OCI-LY3 (cell line): ENCODE measurements at regions not wholly inside any gene's neighbourhood (a gene's known extent, or its start where the extent isn't known, plus 50 kb on each side); places are given as distances from the start of the nearest gene placed in this dataset.
"Not testable (repeated sequence)": the region's sequence is repeated elsewhere in the genome, so short reads cannot be mapped to it uniquely, and the experiment has no call there.

Source experiments
- H2AFZ ChIP-seq: fragments of 200-600, 300-600 bp; shearing (Covaris generic); 2 replicates; pipeline ENCODE4 v1.6.0; 2014; ENCODE audit warnings: antibody characterized with exemption, low read depth, low read length
- H3K27ac ChIP-seq: fragments of 200-600, 300-600 bp; sonication (generic); 2 replicates; pipeline ENCODE4 v1.5.1; 2014; ENCODE audit warnings: mild to moderate bottlenecking, low read length, moderate library complexity, mixed read lengths
- H3K27me3 ChIP-seq: fragments of 200-600, 300-600 bp; sonication (generic); 2 replicates; pipeline ENCODE4 v1.6.1; 2014; ENCODE audit warnings: low read depth, low read length, mixed read lengths
- H3K36me3 ChIP-seq: fragments of 200-600, 300-600 bp; sonication (generic); replicated peaks from 2 replicates; pipeline ENCODE3; 2014; ENCODE audit warnings: low read depth, low read length, mixed read lengths
- H3K4me1 ChIP-seq: fragments of 300-600, 200-600 bp; sonication (generic); 2 replicates; pipeline ENCODE4 v1.6.1; 2014; ENCODE audit warnings: low read length, mixed read lengths
- H3K4me2 ChIP-seq: fragments of 200-600, 300-600 bp; sonication (generic); 2 replicates; pipeline ENCODE4 v1.6.1; 2014; ENCODE audit warnings: low read length, mixed read lengths
- H3K4me3 ChIP-seq: fragments of 300-600, 200-600 bp; sonication (generic); 2 replicates; pipeline ENCODE4 v1.5.1; 2014; ENCODE audit warnings: antibody characterized with exemption, mild to moderate bottlenecking, low read length, moderate library complexity
- H3K79me2 ChIP-seq: fragments of 300-600, 200-600 bp; shearing (Covaris generic); 2 replicates; pipeline ENCODE4 v1.6.1; 2014; ENCODE audit warnings: mild to moderate bottlenecking, low read length, mixed read lengths
- H3K9ac ChIP-seq: fragments of 300-600, 200-600 bp; shearing (Covaris generic); 2 replicates; pipeline ENCODE4 v1.6.0; 2014; ENCODE audit warnings: mild to moderate bottlenecking, low read length, moderate library complexity
- H3K9me3 ChIP-seq: fragments of 200-600, 300-600 bp; shearing (Covaris generic); 2 replicates; pipeline ENCODE4 v1.6.1; 2014; ENCODE audit warnings: low read length, mixed read lengths; ENCODE audit not compliant: insufficient read depth
- H4K20me1 ChIP-seq: fragments of 200-600, 300-600 bp; sonication (generic); 2 replicates; pipeline ENCODE4 v1.6.1; 2016; ENCODE audit warnings: low read length, mixed read lengths; ENCODE audit not compliant: insufficient read depth
- CTCF ChIP-seq: fragments of 200-600, 300-600 bp; sonication (generic); IDR thresholded peaks from 2 replicates; pipeline ENCODE4 v1.5.1; 2014; ENCODE audit warnings: antibody characterized with exemption, low read length, low read depth
- EZH2phosphoT487 ChIP-seq: fragments of 200-600 bp; shearing (Covaris generic); IDR thresholded peaks from 2 replicates; pipeline ENCODE4 v1.6.1; 2018; ENCODE audit warnings: antibody characterized with exemption, mixed run types, low read depth

GRCh38 chr1:118535901-118536300 is 350.9 kb upstream of the SPAG17 start:
- Histone ChIP-seq H3K9me3 (no peaks in the 10 kb centered on the region), H2AFZ (no peak overlapping the region), H3K27me3 (no peaks in the 10 kb centered on the region), H3K36me3 (no peaks in the 10 kb centered on the region), H3K4me1 (no peaks in the 10 kb centered on the region), H3K27ac (no peak overlapping the region), H3K4me2 (no peak overlapping the region), H3K79me2 (no peaks in the 10 kb centered on the region), H3K9ac (no peak overlapping the region), H4K20me1 (no peaks in the 10 kb centered on the region), H3K4me3 (no peak overlapping the region)
- TF ChIP-seq EZH2phosphoT487, result no peak
- TF ChIP-seq CTCF, result no peak

- H3K79me2 ChIP-seq, H3K4me2 ChIP-seq, H3K9me3 ChIP-seq, H2AFZ ChIP-seq, H3K4me3 ChIP-seq, H3K36me3 ChIP-seq, H3K4me1 ChIP-seq, H3K27me3 ChIP-seq, H4K20me1 ChIP-seq, H3K9ac ChIP-seq, H3K27ac ChIP-seq: not testable (repeated sequence)
These were observed 326.9 kb upstream of the SPAG17 start for GRCh38 chr1:118511922-118512321.

- no peak overlapping the region for H3K4me2 ChIP-seq
- no peaks in the 10 kb centered on the region for H3K36me3 ChIP-seq
- no peak overlapping the region for H2AFZ ChIP-seq
- H4K20me1 ChIP-seq, result no peaks in the 10 kb centered on the region
- H3K4me3 ChIP-seq, result no peak overlapping the region
- no peak overlapping the region for H3K9ac ChIP-seq
- TF ChIP-seq EZH2phosphoT487, result no peak
- TF ChIP-seq CTCF, result no peak
- no peaks in the 10 kb centered on the region for H3K4me1 ChIP-seq
- H3K79me2 ChIP-seq, result no peaks in the 10 kb centered on the region
- no peaks in the 10 kb centered on the region for H3K9me3 ChIP-seq
- H3K27ac ChIP-seq, result no peak overlapping the region
- no peaks in the 10 kb centered on the region for H3K27me3 ChIP-seq
These were observed 319.8 kb upstream of the SPAG17 start for GRCh38 chr1:118504867-118505266.

- Histone ChIP-seq H3K4me1 (no peaks in the 10 kb centered on the region), H3K79me2 (no peaks in the 10 kb centered on the region), H3K27me3 (no peaks in the 10 kb centered on the region), H2AFZ (no peak overlapping the region), H3K9ac (no peak overlapping the region), H3K27ac (no peak overlapping the region), H3K4me2 (no peak overlapping the region), H3K9me3 (no peaks in the 10 kb centered on the region), H4K20me1 (no peaks in the 10 kb centered on the region), H3K4me3 (no peak overlapping the region), H3K36me3 (no peaks in the 10 kb centered on the region)
- TF ChIP-seq CTCF (no peak), EZH2phosphoT487 (no peak)
These were observed 319.2 kb upstream of the SPAG17 start for GRCh38 chr1:118504221-118504644.

GRCh38 chr1:118503752-118504151 is 318.7 kb upstream of the SPAG17 start:
- Histone ChIP-seq H2AFZ (no peak overlapping the region), H3K4me1 (no peaks in the 10 kb centered on the region), H3K79me2 (no peaks in the 10 kb centered on the region), H3K27me3 (no peaks in the 10 kb centered on the region), H3K27ac (no peak overlapping the region), H3K36me3 (no peaks in the 10 kb centered on the region), H3K9me3 (no peaks in the 10 kb centered on the region), H4K20me1 (no peaks in the 10 kb centered on the region), H3K4me3 (no peak overlapping the region), H3K4me2 (no peak overlapping the region), H3K9ac (no peak overlapping the region)
- TF ChIP-seq CTCF (no peak), EZH2phosphoT487 (no peak)
